GM21576 (cell line): ENCODE measurements at regions not wholly inside any gene's neighbourhood (a gene's known extent, or its start where the extent isn't known, plus 50 kb on each side); places are given as distances from the start of the nearest gene placed in this dataset.

ENCODE experiments used
- ATAC-seq: cut with Tn5 transposase; IDR thresholded peaks from one replicate; pipeline ENCODE4 v1.9.1; 2021; ENCODE audit warnings: mild to moderate bottlenecking, moderate library complexity; ENCODE audit not compliant: unreplicated experiment

- no peak for ATAC-seq
Measured at GRCh38 chr22:48968201-48968959, 859.3 kb downstream of the BRD1 start.

DNA sequence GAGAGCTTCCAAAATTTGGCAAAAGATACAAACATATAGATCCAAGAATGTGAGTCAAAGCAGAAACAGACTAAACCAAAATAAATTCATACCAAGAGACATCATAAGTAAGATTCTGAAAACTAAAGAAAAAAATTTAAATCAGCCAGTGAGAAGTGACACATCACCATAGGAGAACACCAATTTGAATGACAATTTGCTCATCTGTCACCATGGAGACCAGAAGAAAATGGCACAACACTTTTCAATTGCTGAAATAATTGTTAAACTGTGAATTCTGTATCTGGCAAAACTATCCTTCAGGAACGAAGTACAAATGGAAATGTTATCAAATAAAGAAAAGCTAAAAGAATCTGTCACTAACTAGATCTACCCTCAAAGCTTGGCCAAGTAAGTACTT lies 864.3 kb downstream of the BRD1 start:
- ATAC-seq, result no peak

DNA sequence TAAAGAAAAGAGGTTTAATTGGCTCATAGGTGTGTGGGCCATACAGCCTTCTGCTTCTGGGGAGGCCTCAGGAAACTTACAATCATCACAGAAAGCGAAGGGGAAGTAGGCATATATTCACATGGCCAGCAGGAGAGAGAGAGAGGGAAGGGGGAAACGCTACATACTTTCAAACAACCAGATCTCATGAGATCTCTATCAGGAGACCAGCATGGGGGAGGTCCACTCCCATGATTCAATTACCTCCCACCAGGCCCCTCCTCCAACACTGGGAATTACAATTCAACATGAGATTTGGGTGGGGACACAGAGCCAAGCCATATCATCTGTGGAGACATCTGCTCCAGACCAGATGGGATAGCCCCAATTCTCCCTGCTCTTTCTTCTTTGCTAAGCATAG lies 866.0 kb downstream of the BRD1 start:
- no peak for ATAC-seq

DNA sequence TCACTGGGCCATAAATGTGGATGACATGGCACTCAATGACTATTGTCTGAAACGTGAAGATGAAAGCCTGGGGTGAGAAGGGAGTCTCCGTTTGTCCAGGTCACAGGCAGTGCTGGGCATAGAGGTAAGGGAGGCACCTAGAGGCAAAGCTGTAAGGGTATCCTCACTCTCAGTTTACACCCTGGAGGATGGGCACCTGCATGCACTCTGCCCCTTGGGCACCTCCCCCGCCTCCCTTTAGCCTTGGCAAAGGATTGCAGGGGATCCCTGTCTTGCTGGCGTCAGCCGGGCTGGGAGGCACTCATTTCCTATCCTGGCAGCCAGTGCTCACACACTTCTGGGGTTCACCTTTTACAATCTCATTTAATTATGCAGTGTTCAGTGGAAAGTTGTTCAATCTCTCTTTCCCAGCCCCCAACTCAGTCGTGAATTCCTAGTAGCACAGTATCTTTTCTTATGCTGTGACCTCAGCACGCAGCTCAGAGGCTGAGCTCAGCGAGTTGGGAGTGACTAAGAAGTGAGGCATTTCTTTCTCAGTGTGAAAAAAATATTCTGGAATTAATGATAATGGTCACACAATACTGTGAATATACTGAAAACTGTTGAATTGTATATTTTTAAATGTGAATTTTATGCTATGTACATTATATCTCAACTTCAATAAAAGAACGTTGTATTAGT lies 866.6 kb downstream of the BRD1 start:
- no peak for ATAC-seq

DNA sequence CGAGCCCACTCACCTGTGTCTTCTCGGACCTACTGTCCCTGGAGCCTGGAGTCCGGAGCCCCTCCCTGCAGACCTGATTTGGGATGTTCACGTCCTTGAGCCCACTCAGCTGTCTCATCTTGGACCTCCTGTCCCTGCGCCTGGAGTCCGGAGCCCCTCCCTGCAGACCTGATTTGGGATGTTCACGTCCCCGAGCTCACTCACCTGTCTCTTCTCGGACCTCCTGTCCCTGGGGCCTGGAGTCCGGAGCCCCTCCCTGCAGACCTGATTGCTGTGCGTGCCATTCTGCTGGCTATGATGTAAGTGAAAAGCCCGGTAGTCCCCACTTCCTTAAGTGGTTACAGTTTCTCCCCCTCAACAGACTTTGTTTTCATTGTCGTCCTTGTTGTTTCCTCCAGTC lies 867.1 kb downstream of the BRD1 start:
- ATAC-seq, result no peak

- ATAC-seq, result no peak
Measured at GRCh38 chr22:48959496-48959895, 868.2 kb downstream of the BRD1 start.

DNA sequence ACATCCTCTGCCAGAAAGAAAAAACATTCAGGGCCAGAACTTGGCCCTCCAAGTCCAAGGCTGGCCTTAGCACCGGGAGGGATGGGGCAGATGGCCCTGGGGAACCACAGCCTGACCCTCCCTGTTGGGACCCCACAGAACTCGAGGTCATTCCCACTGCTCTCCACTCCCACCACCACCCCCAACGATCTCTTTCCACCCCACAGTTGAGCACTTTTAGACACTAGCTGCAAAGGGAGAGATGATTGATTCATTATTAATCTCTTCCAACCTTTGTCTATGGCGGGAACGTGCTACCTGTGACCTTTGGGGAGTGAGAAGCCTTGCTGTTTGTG lies 869.7 kb downstream of the BRD1 start:
- ATAC-seq, result no peak

GRCh38 chr22:48957311-48957986 lies 870.2 kb downstream of the BRD1 start:
- ATAC-seq, result no peak

GRCh38 chr22:48955351-48956311 lies 872.0 kb downstream of the BRD1 start:
- ATAC-seq, result no peak

DNA sequence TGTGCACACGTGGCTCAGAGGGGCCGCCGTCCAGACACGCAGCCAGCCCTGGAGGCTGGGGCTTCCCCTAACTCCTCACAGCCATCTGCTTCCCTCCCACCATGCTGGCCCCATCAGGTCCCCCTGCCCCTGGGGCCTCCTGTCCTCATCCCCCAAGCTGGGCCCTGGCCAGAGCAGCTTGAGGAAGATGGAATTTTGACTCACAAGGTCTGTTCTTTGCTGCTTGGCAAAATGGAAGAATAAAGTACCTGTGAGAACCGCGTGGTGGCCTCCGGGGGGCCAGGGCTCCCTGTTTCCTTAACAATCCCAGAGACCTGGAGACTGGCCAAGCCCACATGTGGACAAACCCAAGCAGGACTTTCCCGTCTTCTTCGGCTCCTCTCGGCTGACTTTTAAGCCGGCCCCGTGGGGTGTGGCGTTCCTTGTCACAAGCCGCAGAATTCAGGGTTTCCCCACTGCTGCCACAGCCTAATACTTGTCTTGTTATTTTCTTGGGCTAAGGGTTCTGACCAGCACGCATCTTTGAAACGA lies 872.8 kb downstream of the BRD1 start:
- no peak for ATAC-seq

DNA sequence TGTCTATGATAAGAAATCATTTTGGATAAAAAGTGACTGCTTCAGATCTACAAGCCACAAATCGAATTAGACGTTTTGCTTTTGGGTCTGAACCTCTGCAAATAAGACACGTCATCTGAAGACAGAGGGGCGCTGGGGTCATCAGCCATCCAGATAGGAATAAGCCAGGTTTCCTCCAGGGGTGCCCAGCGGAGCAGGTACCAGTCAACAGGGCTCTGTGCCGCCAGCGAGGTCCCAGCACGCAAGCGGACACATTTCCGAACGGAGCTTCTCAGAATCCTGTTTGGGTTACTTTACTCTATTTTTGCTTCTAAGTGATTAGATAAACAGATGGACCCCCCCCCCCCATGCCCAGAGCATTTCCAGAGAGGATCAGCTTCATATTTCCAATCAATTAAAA lies 873.8 kb downstream of the BRD1 start:
- no peak for ATAC-seq

GRCh38 chr22:48953103-48953720 lies 874.5 kb downstream of the BRD1 start:
- no peak for ATAC-seq

- no peak for ATAC-seq
Measured at GRCh38 chr22:48952256-48953102, 875.2 kb downstream of the BRD1 start.

- no peak for ATAC-seq
Measured at GRCh38 chr22:48951836-48952235, 875.8 kb downstream of the BRD1 start.

GRCh38 chr22:48950151-48950915 lies 877.3 kb downstream of the BRD1 start:
- ATAC-seq, result no peak

- ATAC-seq, result no peak
Measured at GRCh38 chr22:48949375-48950149, 878.1 kb downstream of the BRD1 start.

GRCh38 chr22:48948575-48949170 lies 879.0 kb downstream of the BRD1 start:
- ATAC-seq, result no peak

DNA sequence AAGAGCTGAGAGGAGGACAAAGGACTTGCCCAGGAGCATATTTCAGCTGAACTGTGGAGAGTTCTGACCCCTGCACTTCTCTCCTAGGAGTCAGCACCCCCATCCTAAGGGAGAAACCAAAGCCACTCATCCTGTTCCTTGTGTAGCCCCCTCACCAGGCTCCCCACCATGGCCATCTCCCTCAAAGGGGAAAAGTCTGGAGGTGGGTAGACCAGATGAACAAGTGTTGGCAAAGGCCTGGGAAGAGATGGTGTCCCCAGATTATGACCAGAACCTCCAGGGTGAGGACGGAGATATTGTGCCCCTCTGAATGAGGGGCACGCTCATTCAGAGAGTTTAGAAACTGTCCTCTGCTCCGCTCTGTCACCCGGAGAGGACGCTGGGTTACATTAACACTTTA lies 880.0 kb downstream of the BRD1 start:
- ATAC-seq, result no peak
